ENCODE measurements at regions not wholly inside any gene's neighbourhood (a gene's known extent, or its start where the extent isn't known, plus 50 kb on each side); places are given as distances from the start of the nearest gene placed in this dataset.
"Not testable (repeated sequence)": the region's sequence is repeated elsewhere in the genome, so short reads cannot be mapped to it uniquely, and the experiment has no call there.

- TF ChIP-seq CTCF (IDR thresholded peaks at IDR 0.05) (no peak), POLR2A (IDR thresholded peaks at IDR 0.05) (no peak)
- H3K27me3 ChIP-seq, result no peaks in the 10 kb centered on the region
- no peaks in the 10 kb centered on the region for H3K36me3 ChIP-seq
- no peaks in the 10 kb centered on the region for H3K4me1 ChIP-seq
- no peak overlapping the region for H3K4me3 ChIP-seq
- 77% methylated on average over 4 of the region's 9 CpGs for WGBS (ENCODE audit: insufficient coverage, low coverage, low lambda C conversion rate, missing lambda C conversion rate)
- H3K27ac ChIP-seq, result no peak overlapping the region
- no peaks in the 10 kb centered on the region for H3K9me3 ChIP-seq
- intact Hi-C loops (cut with DNase I), result no loop called here
- no peak for DNase-seq
- ATAC-seq, result no peak
Observed at GRCh38 chr10:129059977-129060376, 407.1 kb upstream of the MGMT start.

DNA sequence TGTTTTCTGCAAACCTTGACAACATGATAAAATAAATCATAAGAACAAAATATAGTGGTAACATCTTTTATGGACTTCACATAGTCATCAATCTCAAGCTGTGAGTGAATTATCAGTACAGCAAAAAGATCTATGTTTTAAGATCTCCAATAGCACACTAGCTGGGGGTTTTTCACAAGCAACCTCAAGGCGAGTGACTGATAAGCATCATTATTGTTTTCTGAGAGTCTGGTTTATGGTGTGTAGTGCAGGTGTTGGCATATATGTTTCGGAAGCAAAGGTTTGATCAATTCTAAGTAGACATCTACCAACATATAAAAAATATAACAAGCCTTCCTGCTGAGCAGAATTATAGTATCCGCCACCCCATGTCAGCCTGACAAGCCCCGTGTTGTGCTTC, 403.8 kb upstream of the MGMT start:
- H3K4me3 ChIP-seq, result no peak overlapping the region
- H3K27ac ChIP-seq, result no peak overlapping the region
- TF ChIP-seq POLR2A (IDR thresholded peaks at IDR 0.05) (no peak), CTCF (IDR thresholded peaks at IDR 0.05) (no peak)
- no peaks in the 10 kb centered on the region for H3K36me3 ChIP-seq
- intact Hi-C loops (cut with DNase I), result no loop called here
- H3K4me1 ChIP-seq, result no peaks in the 10 kb centered on the region
- ATAC-seq (no peak), DNase-seq (no peak)
- WGBS (ENCODE audit: insufficient coverage, low coverage, low lambda C conversion rate, missing lambda C conversion rate), result 78% methylated on average over 4 of the region's 4 CpGs
- no peaks in the 10 kb centered on the region for H3K9me3 ChIP-seq
- H3K27me3 ChIP-seq, result no peaks in the 10 kb centered on the region

DNA sequence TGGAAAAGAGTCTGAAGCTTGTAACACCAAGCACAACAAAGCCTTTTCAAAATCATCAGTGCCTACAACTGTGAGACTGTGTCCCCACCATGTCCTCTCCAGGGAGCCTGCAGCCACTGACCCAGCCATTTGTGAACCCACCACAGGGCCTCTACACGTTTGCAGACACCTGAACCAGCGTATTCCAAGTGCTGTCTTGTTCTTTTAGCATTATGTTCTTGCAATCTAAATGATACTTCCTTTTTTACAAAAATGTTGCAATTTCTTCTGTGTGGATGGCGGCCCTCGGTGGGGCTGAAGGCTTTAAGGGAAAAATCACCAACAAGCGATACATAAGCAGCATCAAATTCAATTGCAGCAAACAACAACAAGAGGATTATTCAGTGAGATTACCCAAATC, 403.2 kb upstream of the MGMT start:
- 71% methylated on average over 5 of the region's 5 CpGs for WGBS (ENCODE audit: insufficient coverage, low coverage, low lambda C conversion rate, missing lambda C conversion rate)
- no peaks in the 10 kb centered on the region for H3K9me3 ChIP-seq
- intact Hi-C loops (cut with DNase I), result no loop called here
- H3K27me3 ChIP-seq, result no peaks in the 10 kb centered on the region
- ATAC-seq (no peak), DNase-seq (no peak)
- H3K4me3 ChIP-seq, result no peak overlapping the region
- TF ChIP-seq POLR2A (IDR thresholded peaks at IDR 0.05), result no peak
- no peak for TF ChIP-seq CTCF (IDR thresholded peaks at IDR 0.05)
- H3K4me1 ChIP-seq, result no peaks in the 10 kb centered on the region
- H3K27ac ChIP-seq, result no peak overlapping the region
- H3K36me3 ChIP-seq, result no peaks in the 10 kb centered on the region

DNA sequence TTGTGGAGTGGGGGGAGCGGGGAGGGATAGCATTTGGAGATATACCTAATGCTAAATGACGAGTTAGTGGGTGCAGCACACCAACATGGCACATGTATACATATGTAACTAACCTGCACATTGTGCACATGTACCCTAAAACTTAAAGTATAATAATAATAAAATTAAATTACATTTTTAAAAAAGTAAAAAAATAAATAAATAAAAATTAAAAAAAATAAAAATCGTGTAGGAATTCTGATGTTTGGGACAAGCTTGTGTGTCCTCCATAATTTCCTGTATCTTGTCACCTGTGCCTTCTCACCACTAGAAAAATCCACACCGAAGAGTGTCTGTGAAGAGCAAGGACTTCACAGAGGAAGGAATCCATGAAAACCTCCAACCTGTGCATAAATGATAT, 400.5 kb upstream of the MGMT start:
- H3K4me1 ChIP-seq; H3K27ac ChIP-seq; H3K9me3 ChIP-seq; H3K36me3 ChIP-seq; intact Hi-C loops (cut with DNase I); H3K27me3 ChIP-seq; H3K4me3 ChIP-seq; ATAC-seq; DNase-seq: not testable (repeated sequence)
- WGBS (ENCODE audit: insufficient coverage, low coverage, low lambda C conversion rate, missing lambda C conversion rate), result 68% methylated on average over 4 of the region's 4 CpGs

DNA sequence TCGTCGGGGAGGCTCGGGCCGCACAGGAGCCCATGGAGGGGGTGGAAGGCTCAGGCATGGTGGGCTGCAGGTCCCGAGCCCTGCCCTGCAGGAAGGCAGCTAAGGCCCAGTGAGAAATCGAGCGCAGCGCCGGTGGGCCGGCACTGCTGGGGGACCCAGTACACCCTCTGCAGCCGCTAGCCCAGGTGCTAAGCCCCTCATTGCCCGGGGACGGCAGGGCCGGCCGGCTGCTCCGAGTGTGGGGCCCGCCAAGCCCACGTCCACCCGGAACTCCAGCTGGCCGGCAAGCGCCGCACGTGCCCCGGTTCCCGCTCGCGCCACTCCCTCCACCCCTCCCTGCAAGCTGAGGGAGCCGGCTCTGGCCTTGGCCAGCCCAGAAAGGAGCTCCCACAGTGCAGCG, 395.6 kb upstream of the MGMT start:
- ATAC-seq; H3K9me3 ChIP-seq; H3K36me3 ChIP-seq; intact Hi-C loops (cut with DNase I); DNase-seq; H3K4me1 ChIP-seq; H3K4me3 ChIP-seq; H3K27me3 ChIP-seq; H3K27ac ChIP-seq: not testable (repeated sequence)
- WGBS (ENCODE audit: insufficient coverage, low coverage, low lambda C conversion rate, missing lambda C conversion rate), result 100% methylated on average over 5 of the region's 29 CpGs

GRCh38 chr10:129074939-129075338, 392.1 kb upstream of the MGMT start:
- H3K4me3 ChIP-seq, result no peak overlapping the region
- no peak for TF ChIP-seq CTCF (IDR thresholded peaks at IDR 0.05)
- TF ChIP-seq POLR2A (IDR thresholded peaks at IDR 0.05), result no peak
- H3K9me3 ChIP-seq, result no peaks in the 10 kb centered on the region
- WGBS (ENCODE audit: insufficient coverage, low coverage, low lambda C conversion rate, missing lambda C conversion rate), result 48% methylated on average over 3 of the region's 3 CpGs
- no peaks in the 10 kb centered on the region for H3K27me3 ChIP-seq
- intact Hi-C loops (cut with DNase I), result no loop called here
- ATAC-seq (no peak), DNase-seq (no peak)
- no peaks in the 10 kb centered on the region for H3K36me3 ChIP-seq
- no peak overlapping the region for H3K27ac ChIP-seq
- H3K4me1 ChIP-seq, result no peaks in the 10 kb centered on the region
